Loucy (cell line): ENCODE measurements at regions not wholly inside any gene's neighbourhood (a gene's known extent, or its start where the extent isn't known, plus 50 kb on each side); places are given as distances from the start of the nearest gene placed in this dataset.
"Not testable (repeated sequence)": the region's sequence is repeated elsewhere in the genome, so short reads cannot be mapped to it uniquely, and the experiment has no call there.

ENCODE experiments used
- H2AFZ ChIP-seq: fragments of 200-600 bp; sonication (generic); 2 replicates; pipeline ENCODE4 v1.6.0; 2016; ENCODE audit warnings: antibody characterized with exemption, mild to moderate bottlenecking, low read length, moderate library complexity
- H3F3A ChIP-seq: fragments of 200-600 bp; 2 replicates; pipeline ENCODE4 v1.6.0; 2016; ENCODE audit warnings: antibody characterized with exemption, low read depth, mild to moderate bottlenecking
- H3K27me3 ChIP-seq: fragments of 200-600 bp; sonication (generic); 2 replicates; pipeline ENCODE4 v1.6.1; 2014; ENCODE audit warnings: low read length, mild to moderate bottlenecking; ENCODE audit not compliant: insufficient read depth, poor library complexity, severe bottlenecking
- H3K36me3 ChIP-seq: fragments of 200-600 bp; sonication (generic); 2 replicates; pipeline ENCODE4 v1.6.1; 2016; ENCODE audit warnings: low read length; ENCODE audit not compliant: insufficient read depth
- H3K4me1 ChIP-seq: fragments of 200-600 bp; sonication (generic); 2 replicates; pipeline ENCODE4 v1.5.1; 2014; ENCODE audit warnings: low read length, mild to moderate bottlenecking; ENCODE audit not compliant: insufficient read depth, poor library complexity, severe bottlenecking
- H3K4me2 ChIP-seq: fragments of 200-600 bp; sonication (generic); 2 replicates; pipeline ENCODE4 v1.6.0; 2014; ENCODE audit warnings: antibody characterized with exemption, low read length, low read depth, mild to moderate bottlenecking; ENCODE audit not compliant: poor library complexity, severe bottlenecking
- H3K4me3 ChIP-seq: fragments of 200-600 bp; sonication (generic); 2 replicates; pipeline ENCODE4 v1.5.1; 2014; ENCODE audit warnings: low read length, mild to moderate bottlenecking, mixed read lengths; ENCODE audit not compliant: poor library complexity, severe bottlenecking
- H3K79me2 ChIP-seq: fragments of 200-600 bp; sonication (generic); 2 replicates; pipeline ENCODE4 v1.6.1; 2014; ENCODE audit warnings: low read length; ENCODE audit not compliant: insufficient read depth
- H3K9ac ChIP-seq: fragments of 200-600 bp; sonication (generic); 2 replicates; pipeline ENCODE4 v1.6.0; 2014; ENCODE audit warnings: mild to moderate bottlenecking, low read depth, low read length, moderate library complexity; ENCODE audit not compliant: poor library complexity, severe bottlenecking
- H3K9me2 ChIP-seq: fragments of 200-600 bp; sonication (generic); replicated peaks from 2 replicates; pipeline ENCODE4 v1.6.1; 2016; ENCODE audit warnings: low read depth, low read length, mixed read lengths
- H3K9me3 ChIP-seq: fragments of 200-600 bp; sonication (generic); 2 replicates; pipeline ENCODE4 v1.6.1; 2014; ENCODE audit warnings: mild to moderate bottlenecking, antibody characterized with exemption, low read length, low read depth; ENCODE audit not compliant: insufficient read depth
- H4K20me1 ChIP-seq: fragments of 200-600 bp; sonication (generic); 2 replicates; pipeline ENCODE4 v1.6.0; 2014; ENCODE audit warnings: antibody characterized with exemption, low read length, mild to moderate bottlenecking; ENCODE audit not compliant: insufficient read depth, poor library complexity, severe bottlenecking
- EZH2phosphoT487 ChIP-seq: fragments of 200-600 bp; IDR thresholded peaks from 2 replicates; pipeline ENCODE4 v1.6.1; 2018; ENCODE audit warnings: antibody characterized with exemption, mild to moderate bottlenecking, moderate library complexity, borderline replicate concordance
- TF ChIP-seq, protein P1 (sequence below): fragments of 200-600 bp; sonication (generic); conservative IDR thresholded peaks from 2 replicates; pipeline ENCODE4 v1.5.1; 2014; ENCODE audit warnings: mild to moderate bottlenecking, antibody characterized with exemption, low read length

- H3K9ac ChIP-seq, result no peak overlapping the region
- H3K4me3 ChIP-seq, result no peak overlapping the region
- no peaks in the 10 kb centered on the region for H3K4me1 ChIP-seq
- H4K20me1 ChIP-seq, result no peaks in the 10 kb centered on the region
- no peaks in the 10 kb centered on the region for H3K27me3 ChIP-seq
- no peaks in the 10 kb centered on the region for H3K36me3 ChIP-seq
- H3K9me3 ChIP-seq, result no peaks in the 10 kb centered on the region
- H3K4me2 ChIP-seq, result no peak overlapping the region
- TF ChIP-seq, protein P1, sequence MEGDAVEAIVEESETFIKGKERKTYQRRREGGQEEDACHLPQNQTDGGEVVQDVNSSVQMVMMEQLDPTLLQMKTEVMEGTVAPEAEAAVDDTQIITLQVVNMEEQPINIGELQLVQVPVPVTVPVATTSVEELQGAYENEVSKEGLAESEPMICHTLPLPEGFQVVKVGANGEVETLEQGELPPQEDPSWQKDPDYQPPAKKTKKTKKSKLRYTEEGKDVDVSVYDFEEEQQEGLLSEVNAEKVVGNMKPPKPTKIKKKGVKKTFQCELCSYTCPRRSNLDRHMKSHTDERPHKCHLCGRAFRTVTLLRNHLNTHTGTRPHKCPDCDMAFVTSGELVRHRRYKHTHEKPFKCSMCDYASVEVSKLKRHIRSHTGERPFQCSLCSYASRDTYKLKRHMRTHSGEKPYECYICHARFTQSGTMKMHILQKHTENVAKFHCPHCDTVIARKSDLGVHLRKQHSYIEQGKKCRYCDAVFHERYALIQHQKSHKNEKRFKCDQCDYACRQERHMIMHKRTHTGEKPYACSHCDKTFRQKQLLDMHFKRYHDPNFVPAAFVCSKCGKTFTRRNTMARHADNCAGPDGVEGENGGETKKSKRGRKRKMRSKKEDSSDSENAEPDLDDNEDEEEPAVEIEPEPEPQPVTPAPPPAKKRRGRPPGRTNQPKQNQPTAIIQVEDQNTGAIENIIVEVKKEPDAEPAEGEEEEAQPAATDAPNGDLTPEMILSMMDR, result no peak
- no peak for TF ChIP-seq EZH2phosphoT487
- no peaks in the 10 kb centered on the region for H3K9me2 ChIP-seq
- H3F3A ChIP-seq, result no peaks in the 10 kb centered on the region
- H3K79me2 ChIP-seq, result no peaks in the 10 kb centered on the region
- H2AFZ ChIP-seq, result no peak overlapping the region
These were observed 319.3 kb upstream of the BRINP1 start for GRCh38 chr9:119688547-119688946.

DNA sequence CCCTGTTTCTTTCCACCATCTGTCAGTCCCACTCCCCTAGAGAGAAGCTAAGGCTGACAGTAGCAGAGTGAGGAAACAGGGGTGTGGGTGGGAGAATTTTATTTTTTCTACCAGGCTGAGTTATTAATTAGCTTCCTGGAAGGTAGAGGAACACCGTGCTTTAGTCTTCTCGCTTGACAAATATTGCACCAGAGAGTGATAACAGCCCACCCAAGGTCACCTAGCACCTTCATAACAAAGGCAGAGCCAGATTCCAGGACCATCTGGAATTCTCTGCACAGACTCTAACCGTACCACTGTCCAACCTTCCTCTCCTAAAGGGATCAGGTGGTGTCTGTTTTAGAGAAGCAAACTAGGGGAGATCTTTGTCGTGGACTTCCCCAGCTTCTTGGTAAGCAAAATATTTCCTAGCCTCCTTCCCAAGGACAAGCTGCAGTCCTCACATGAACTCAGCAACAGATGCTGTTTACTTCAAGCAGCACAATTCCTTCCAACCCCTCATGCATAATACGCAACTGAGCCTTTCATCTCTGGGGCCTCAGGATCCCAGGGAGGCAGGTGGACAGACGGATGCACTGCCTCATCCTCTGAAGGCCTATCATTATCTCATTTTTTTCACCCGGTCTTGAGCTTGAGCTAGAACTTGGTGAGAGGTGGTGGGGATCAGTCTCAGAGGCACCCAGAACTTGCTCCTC, 308.7 kb upstream of the BRINP1 start:
- Histone ChIP-seq H3K4me2 (no peak overlapping the region), H3K4me3 (no peak overlapping the region), H2AFZ (no peak overlapping the region), H3K9me3 (no peaks in the 10 kb centered on the region; the same call in 1 of the 2 replicates), H4K20me1 (no peaks in the 10 kb centered on the region), H3K79me2 (no peaks in the 10 kb centered on the region), H3K27me3 (no peaks in the 10 kb centered on the region), H3K9ac (no peak overlapping the region), H3F3A (no peaks in the 10 kb centered on the region), H3K4me1 (no peaks in the 10 kb centered on the region), H3K36me3 (no peaks in the 10 kb centered on the region), H3K9me2 (no peaks in the 10 kb centered on the region)
- TF ChIP-seq, protein P1, result no peak
- TF ChIP-seq EZH2phosphoT487, result no peak

- TF ChIP-seq, protein P1, result no peak
- TF ChIP-seq EZH2phosphoT487, result no peak
- Histone ChIP-seq H4K20me1 (no peaks in the 10 kb centered on the region), H3K27me3 (no peaks in the 10 kb centered on the region), H3F3A (no peaks in the 10 kb centered on the region), H3K4me1 (no peaks in the 10 kb centered on the region), H3K9me2 (no peaks in the 10 kb centered on the region), H3K9ac (no peak overlapping the region), H2AFZ (no peak overlapping the region), H3K4me2 (no peak overlapping the region), H3K36me3 (no peaks in the 10 kb centered on the region), H3K79me2 (no peaks in the 10 kb centered on the region), H3K9me3 (no peaks in the 10 kb centered on the region; the same call in 1 of the 2 replicates), H3K4me3 (no peak overlapping the region)
These were observed 306.7 kb upstream of the BRINP1 start for GRCh38 chr9:119675951-119676350.

GRCh38 chr9:119672763-119673162, 303.5 kb upstream of the BRINP1 start:
- H2AFZ ChIP-seq, H3K4me2 ChIP-seq, H3K4me1 ChIP-seq, H3K9ac ChIP-seq, H3K27me3 ChIP-seq, H3K79me2 ChIP-seq, H3F3A ChIP-seq, H3K9me3 ChIP-seq, H4K20me1 ChIP-seq, H3K36me3 ChIP-seq, H3K4me3 ChIP-seq, H3K9me2 ChIP-seq: not testable (repeated sequence)
